DMS79 treated with DMSO at 0.1 percent for 48 hours (cell line): ENCODE measurements at regions not wholly inside any gene's neighbourhood (a gene's known extent, or its start where the extent isn't known, plus 50 kb on each side); places are given as distances from the start of the nearest gene placed in this dataset.
A peak's percentile ranks its signal among the peaks of the same experiment; 100 is the strongest.
"Not testable (repeated sequence)": the region's sequence is repeated elsewhere in the genome, so short reads cannot be mapped to it uniquely, and the experiment has no call there.

Experiments used
- DNase-seq: peaks from one replicate; lab custom pipeline; 2025; lab: John Stamatoyannopoulos, UW

DNA sequence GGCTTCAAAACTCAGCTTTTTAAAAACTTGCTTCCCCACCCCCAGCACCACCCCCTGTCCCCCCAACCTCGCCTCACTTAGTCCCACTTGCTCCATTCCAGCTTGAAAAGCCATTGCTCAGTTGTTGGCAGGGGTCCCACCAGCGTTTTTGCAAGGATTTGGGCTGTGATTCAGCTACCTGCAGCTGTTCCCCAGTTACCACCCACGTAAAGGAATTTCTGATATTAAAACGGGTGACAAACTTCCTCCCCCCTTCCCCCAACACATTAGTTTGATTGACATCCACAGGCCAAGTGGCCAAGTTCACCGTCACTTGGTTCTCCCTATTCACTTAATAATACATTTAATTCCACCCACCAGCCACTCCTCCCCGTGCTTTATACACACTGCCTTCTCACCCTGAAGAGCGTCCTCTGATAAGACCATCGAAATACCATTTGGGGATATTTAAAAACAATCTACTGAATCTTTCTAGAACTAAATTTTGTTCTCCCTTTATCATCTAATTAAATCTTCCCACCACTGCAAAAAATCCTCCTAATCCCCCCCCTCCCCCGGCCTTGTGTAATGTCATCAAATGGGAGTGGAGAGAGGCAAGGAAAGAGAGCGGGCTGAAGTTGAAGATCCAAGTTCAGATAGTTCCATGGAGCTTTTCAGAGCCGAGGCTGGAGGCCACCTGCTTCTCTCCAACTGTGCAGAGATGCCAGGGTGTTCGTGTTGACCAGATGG lies 55.1 kb downstream of the SOX9 start:
- DNase-seq, result no peak

DNA sequence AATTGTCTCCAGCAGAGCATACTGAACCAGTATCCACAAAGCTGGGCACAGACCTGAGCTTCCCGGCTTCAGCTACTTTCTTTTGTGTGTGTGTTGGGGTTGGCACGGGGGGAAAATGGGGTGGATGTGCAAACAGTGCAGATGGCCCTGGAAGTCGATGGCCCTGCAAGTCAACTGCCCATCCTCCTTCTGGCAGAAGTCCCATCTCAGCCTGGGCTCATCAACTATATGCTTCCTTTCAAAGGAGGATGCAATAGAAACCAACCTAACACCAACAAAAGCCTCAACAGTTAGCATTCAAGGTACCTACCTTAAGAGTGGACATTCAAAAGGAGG lies 55.7 kb downstream of the SOX9 start:
- no peak for DNase-seq

DNA sequence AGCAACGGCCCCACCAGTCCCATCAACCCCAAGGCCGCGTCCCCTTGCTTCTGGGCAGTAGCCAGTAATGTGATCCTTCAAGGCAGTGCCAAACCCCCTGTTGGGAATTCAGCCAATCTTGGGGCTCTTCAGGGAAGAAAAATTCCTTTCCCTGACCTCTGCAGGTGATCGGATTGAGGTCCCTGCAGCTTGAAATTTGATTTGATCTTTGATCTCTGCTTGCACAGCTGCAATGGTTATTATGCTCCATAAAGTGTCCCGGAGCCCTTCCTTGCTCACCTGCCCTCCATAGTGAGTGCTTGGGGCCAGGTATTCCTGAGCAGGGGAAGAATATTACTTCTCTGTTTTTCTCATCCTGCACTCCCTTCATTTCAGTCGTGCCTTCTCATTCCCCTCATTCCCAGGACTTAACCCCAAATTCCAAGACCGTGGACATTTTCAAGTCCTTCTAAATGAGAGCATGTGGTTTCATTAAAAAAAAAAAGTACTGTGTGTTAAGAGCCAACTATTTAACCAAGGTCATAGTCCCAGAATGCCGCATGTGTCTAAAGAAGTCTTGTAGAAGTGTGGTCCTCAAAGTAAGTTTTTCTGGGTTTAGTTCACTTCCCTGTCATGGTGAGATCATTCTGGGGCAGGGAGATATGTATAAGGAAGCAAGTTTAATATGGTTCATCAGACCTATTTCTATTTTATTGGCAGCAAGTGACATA lies 56.3 kb downstream of the SOX9 start:
- DNase-seq, result peak; percentile 37

DNA sequence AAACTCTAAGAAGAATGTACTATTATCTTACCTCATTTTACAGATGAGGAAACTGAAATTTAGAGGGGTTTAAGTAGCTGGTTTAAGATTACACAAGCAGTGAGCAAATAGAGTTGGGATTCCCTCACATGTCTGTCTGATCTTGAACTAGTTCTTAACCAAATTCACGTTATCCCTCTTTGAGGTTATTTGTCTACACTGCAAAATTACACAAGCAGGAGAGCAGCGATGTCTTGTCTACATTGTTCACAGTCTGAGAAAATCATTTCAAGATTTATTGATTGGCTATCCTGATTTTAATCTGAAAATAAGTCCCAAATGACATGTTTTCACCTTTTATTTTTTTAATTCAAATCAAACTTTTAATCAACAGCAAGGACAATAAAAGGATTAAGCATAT lies 56.9 kb downstream of the SOX9 start:
- no peak for DNase-seq

DNA sequence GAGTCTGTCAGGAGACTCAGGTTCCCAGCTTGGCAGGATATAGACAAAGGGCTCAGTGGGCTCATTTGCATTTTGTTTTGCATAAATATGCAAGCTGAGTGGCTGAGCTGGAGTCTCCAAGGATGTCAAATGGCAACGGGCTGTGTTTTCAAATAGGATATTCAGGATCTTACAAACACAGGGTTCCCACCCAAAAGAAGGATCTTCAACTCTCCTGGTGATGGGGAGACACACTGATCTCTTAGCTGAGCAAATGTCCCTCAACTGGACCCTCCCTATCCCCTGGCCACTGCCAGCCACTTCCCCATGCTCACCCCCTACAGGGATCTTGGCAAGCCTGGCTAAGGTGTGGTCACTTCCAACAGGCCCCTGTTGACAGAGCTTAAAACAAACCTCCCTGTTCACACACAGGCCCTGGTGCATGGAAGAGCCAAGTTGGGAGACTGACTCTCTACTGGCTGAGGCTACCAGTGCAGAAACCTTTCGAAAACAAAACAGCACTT lies 61.6 kb downstream of the SOX9 start:
- DNase-seq, result no peak

DNA sequence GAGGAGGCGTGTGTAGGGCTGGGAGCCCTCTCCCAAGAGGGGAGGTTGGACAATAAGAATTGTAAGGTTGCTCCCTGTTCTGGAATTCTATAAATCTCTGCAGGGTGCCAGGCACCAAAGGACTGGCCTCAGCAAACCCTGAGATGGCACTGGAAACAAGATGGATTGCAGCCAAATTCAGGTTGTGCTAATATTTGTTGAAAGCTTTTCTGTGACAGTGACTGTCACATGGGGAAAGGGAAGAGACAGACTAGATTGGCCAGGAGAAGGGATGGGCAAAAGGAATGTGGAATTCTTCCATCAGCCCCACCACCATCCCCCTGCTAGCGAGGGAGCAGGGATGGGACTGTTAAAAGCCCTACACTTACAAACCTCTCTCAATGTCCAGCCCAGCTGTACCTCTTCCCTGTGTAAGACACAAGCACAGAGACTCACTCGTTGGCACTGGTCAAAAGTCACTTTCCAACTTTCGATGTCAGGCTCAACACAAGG lies 62.4 kb downstream of the SOX9 start:
- no peak for DNase-seq

GRCh38 chr17:72184805-72185204 lies 64.0 kb downstream of the SOX9 start:
- no peak for DNase-seq

- DNase-seq, result no peak
These were observed 64.7 kb downstream of the SOX9 start for GRCh38 chr17:72185564-72185963.

DNA sequence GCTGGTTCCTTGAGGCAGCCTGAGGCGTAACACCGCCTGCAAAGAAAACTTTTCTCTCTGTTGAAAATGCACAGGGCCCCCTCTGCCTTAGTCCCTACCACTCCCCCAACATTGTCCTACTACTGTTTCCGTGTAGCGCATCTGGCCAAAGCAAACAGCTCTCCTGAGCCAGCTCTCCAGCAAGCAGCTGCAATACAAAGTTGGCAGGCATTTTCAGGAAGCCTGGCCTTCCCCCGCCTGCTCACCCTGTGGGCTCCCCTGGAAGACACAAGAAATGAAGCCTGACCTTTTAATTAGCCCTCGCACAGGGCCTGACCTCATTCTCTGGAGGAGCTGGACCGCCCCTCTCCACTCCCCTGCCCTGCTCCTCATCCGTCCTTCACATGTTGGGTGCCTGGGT lies 66.7 kb downstream of the SOX9 start:
- DNase-seq, result peak; percentile 22

DNA sequence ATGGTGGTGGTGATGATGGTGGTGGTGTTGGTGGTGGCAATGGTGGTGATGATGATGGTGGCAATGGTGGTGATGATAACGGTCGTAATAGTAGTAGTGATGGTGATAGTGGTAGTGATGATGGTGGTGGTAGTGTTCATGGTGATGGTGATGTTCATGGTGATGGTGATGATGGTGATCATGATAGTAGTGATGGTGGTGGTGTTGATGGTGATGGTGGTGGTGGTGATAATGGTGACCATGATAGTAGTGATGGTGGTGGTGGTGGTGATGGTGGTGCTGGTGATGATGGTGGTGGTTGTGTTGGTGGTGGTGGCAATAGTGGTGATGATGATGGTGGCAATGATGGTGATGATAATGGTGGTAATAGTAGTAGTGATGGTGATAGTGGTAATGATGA lies 68.0 kb downstream of the SOX9 start:
- no peak for DNase-seq

DNA sequence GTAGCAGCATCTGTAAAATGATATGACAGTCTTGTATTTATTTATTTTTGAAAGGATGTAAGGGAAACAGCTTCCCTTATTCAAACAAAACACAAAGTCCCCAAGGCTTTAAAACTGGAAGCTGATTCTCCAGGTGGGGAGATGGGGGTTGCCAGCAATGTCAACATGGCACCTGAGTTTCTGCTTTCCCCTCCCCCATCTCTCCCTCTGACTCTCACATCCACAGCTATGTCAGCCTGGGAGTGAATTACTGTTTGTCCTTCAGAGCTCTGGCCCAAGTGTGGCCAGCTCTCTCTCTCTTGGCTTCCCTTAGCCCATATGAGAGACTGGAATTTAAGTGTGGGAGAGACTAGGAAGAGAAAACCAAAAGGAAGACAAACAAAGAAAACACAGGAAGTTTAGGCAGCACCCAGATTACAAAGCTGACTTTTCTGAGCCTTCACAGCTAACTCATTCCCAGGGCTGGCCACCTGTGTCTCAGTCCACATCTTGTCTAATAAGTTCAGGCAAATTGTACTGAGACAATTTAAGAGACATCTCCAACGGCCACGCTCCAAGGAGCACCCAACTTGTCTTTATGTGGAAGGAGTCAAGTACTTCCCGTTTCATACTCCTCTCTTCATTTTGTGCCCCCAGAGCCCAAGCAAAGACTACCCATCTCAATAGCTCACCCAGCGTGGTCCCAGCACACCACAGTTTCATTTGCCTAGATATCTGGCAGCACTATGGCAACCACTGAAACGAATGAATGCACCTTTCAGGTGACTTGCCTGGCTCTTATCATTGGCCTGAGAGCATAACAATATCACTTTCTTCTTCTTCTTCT lies 69.2 kb downstream of the SOX9 start:
- peak; percentile 6 for DNase-seq

DNA sequence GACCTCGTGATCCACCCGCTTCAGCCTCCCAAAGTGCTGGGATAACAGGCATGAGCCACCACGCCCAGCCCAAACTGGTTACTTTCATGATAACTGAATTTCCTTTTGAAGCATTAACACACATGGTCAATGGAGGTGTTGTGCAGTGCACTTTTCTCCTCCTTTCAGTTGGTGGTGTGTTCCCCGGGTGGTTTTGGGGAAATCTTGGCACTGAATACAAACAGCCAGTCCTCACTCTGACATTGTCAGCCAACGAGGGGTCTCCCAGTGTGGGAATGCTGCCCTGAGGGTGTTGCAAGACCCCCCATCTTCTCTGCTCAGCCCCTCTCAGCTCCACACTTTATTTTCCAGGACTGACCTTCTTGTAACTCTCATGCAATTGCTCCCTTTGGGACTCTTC lies 70.5 kb downstream of the SOX9 start:
- DNase-seq, result no peak

DNA sequence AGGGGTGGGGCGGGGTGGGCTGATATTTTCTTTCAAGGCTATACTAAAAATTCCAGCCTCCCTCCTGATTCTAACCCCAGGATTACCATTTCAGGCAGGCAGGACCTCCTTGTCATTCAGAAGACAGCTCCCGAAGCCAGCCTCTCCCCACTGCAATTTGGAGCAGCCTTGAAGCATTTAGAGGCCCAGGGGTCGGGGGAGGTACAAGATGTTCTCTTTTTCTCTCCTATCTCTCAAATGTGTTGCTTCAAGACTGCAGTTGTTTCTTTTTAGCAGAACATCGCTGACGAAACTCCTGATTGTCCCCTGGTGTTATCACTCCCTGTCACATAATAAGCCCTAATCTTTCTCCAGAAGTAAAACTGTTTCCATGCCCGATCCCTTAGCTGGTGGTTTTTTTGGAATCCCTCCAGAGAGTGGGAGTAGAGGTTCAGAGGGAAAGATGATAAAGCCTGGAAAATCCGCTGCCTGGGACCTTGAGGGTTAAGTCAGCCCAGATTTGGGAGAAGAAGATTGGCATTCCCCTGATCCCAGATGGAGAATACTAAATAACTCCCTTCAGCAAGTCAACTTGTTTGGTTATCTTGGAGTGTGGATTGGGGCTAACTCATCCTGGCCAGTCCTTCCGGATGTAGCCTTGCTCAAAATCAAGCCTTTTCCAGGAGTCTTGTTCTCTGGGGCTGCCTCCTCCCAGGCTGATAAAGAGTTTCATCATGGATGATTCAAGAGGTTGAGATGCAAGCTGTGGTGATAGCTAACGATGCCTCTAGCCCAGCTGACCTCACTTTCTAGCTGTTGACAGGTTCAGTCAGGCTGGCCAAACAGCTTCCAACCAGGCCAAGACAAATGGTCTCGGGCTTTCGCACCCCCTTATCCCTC lies 71.3 kb downstream of the SOX9 start:
- no peak for DNase-seq

- no peak for DNase-seq
These were observed 72.0 kb downstream of the SOX9 start for GRCh38 chr17:72192800-72193192.

DNA sequence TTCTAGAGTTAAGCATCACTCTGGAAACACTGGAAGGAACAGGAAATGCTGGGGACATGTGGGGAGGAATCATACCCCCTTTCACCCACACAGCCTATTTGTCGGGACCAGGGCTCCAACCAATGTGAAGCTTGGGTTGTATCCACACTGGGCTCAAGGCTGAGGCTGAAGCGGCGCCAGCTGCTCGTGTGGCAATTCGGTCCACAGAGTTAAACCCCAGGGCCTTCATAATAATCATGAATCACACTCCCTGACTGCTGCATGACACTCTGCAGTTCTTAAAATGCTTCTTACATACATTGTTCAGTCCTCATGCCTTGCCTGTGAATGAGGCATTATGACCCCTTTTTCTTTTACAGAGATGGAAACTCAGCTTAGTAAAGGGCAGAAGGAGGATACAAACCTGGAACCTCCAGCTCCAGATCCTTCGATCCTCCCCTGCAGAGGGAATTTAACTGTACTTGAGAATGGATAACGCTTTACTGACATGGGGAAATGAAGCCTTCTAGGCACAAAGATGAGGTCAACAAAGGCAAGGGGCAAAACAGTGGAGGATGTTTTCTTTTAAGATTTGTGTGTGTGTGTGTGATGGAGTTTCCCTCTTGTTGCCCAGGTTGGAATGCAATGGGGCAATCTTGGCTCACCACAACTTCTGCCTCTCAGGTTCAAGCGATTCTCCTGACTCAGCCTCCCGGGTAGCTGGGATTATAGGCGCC lies 72.7 kb downstream of the SOX9 start:
- DNase-seq, result no peak

GRCh38 chr17:72194107-72194440 lies 73.3 kb downstream of the SOX9 start:
- DNase-seq, result not testable (repeated sequence)

GRCh38 chr17:72199256-72199655 lies 78.4 kb downstream of the SOX9 start:
- DNase-seq, result no peak

DNA sequence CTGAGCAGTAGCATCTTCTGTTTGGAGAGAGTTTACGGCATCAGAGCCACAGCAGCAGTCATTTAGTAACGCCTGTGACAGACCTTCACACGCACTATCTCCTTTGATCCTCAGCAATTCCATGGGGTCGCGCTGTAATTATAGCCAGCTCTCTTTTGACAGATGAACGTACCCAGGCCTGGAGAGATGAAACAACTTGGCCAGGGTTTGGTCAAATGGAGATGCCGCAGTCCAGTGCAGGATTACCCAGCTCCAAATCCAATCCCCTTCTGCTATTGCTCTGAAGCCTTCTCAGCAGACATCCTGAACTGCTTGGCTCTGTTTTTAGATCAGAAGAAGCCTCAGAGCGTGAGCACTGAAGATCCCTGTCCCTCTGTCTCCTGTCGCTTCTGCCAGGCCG lies 83.9 kb downstream of the SOX9 start:
- no peak for DNase-seq

GRCh38 chr17:72205357-72205756 lies 84.5 kb downstream of the SOX9 start:
- DNase-seq, result no peak

DNA sequence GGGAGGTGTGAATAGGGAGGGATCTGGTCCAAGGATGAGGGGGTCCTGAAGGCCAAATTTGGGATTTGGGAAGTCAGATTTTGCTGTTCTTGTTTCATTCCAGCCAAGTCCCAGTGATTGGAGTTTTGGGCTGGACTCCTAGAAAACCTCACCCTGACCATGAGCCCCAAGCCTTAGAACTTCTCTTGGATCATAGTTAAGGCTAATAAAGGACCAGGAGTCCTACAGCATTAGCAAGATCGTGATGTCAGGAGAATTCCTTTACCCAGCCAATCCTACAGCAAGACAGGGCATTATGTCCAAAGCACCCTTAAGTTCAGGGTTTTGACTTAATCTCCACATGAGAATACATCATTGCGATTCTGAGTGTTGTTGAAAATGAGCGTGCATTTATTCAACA lies 85.0 kb downstream of the SOX9 start:
- DNase-seq, result no peak

DNA sequence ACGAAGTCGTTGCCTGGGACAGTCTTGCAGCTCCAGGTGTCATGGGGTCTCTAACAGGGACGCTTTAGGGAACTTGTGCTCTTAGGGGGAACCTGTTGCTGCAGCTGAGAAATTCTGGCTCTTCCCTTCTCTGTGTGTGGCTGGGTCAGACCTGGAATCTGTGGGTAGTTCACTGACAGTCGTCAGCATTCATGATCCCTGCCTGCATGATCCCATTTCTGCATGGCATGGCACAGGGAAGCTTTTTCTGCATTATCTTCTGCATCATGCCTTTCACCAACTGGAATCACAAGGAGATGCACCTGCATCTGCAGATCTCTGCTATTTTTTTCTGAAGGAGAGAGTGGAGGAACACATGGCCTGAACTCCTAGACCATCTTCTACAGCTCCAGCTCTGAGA lies 85.6 kb downstream of the SOX9 start:
- no peak for DNase-seq
